ENCODE measurements at regions not wholly inside any gene's neighbourhood (a gene's known extent, or its start where the extent isn't known, plus 50 kb on each side); places are given as distances from the start of the nearest gene placed in this dataset.

GRCh38 chrX:13396924-13397323 lies 77.1 kb upstream of the ATXN3L start:
- Histone ChIP-seq H3K4me3 (no peak overlapping the region), H3K36me3 (replicated peaks in 1 of 2) (no peaks in the 10 kb centered on the region), H3K4me1 (replicated peaks in 1 of 2) (no peaks in the 10 kb centered on the region), H3K27ac (no peak overlapping the region), H3K27me3 (no peaks in the 10 kb centered on the region), H3K9me3 (replicated peaks in 1 of 3) (no peaks in the 10 kb centered on the region)
- no peak for DNase-seq
- intact Hi-C loops (cut with DNase I) = no loop called here
- no peak for TF ChIP-seq CTCF (IDR thresholded peaks at IDR 0.05)
- no peak for TF ChIP-seq POLR2A (IDR thresholded peaks at IDR 0.05)

GRCh38 chrX:13389501-13389900 lies 69.6 kb upstream of the ATXN3L start:
- Histone ChIP-seq H3K36me3 (replicated peaks in 1 of 2) (no peaks in the 10 kb centered on the region), H3K27me3 (no peaks in the 10 kb centered on the region), H3K27ac (no peak overlapping the region), H3K4me3 (no peak overlapping the region), H3K9me3 (replicated peaks in 1 of 3) (no peaks in the 10 kb centered on the region), H3K4me1 (replicated peaks in 1 of 2) (peaks cover 0 to 4% of the 10 kb centered on the region in 2 donors)
- intact Hi-C loops (cut with DNase I) = no loop called here
- 84 to 100% (median 95%) methylated on average over 1 of the region's 1 CpG for WGBS, 4 donors
- no peak for DNase-seq
- TF ChIP-seq POLR2A (IDR thresholded peaks at IDR 0.05) (no peak), CTCF (IDR thresholded peaks at IDR 0.05) (no peak)

GRCh38 chrX:13387666-13388494 lies 68.0 kb upstream of the ATXN3L start:
- no peaks in the 10 kb centered on the region for H3K27me3 ChIP-seq
- peak in 1 of 7 donors; percentile 6 for DNase-seq
- H3K9me3 ChIP-seq (replicated peaks in 1 of 3) = no peaks in the 10 kb centered on the region
- 49 to 79% (median 65%) methylated on average over 2 of the region's 2 CpGs for WGBS, 4 donors
- intact Hi-C loops (cut with DNase I) = no loop called here
- H3K36me3 ChIP-seq (replicated peaks in 1 of 2) = no peaks in the 10 kb centered on the region
- no peak overlapping the region for H3K27ac ChIP-seq
- TF ChIP-seq POLR2A (IDR thresholded peaks at IDR 0.05) (no peak), CTCF (IDR thresholded peaks at IDR 0.05) (no peak)
- H3K4me3 ChIP-seq = no peak overlapping the region
- H3K4me1 ChIP-seq (replicated peaks in 1 of 2) = peaks cover 0 to 4% of the 10 kb centered on the region in 2 donors

GRCh38 chrX:13386636-13387035 lies 66.8 kb upstream of the ATXN3L start:
- DNase-seq = no peak
- Histone ChIP-seq H3K4me1 (replicated peaks in 1 of 2) (peaks cover 0 to 4% of the 10 kb centered on the region in 2 donors), H3K4me3 (no peak overlapping the region), H3K27ac (no peak overlapping the region), H3K27me3 (no peaks in the 10 kb centered on the region), H3K36me3 (replicated peaks in 1 of 2) (no peaks in the 10 kb centered on the region), H3K9me3 (replicated peaks in 1 of 3) (no peaks in the 10 kb centered on the region)
- TF ChIP-seq CTCF (IDR thresholded peaks at IDR 0.05) (no peak), POLR2A (IDR thresholded peaks at IDR 0.05) (no peak)
- intact Hi-C loops (cut with DNase I) = no loop called here

Data from adrenal gland (tissue), 9 donors.